ENCODE measurements at regions not wholly inside any gene's neighbourhood (a gene's known extent, or its start where the extent isn't known, plus 50 kb on each side); places are given as distances from the start of the nearest gene placed in this dataset.

DNA sequence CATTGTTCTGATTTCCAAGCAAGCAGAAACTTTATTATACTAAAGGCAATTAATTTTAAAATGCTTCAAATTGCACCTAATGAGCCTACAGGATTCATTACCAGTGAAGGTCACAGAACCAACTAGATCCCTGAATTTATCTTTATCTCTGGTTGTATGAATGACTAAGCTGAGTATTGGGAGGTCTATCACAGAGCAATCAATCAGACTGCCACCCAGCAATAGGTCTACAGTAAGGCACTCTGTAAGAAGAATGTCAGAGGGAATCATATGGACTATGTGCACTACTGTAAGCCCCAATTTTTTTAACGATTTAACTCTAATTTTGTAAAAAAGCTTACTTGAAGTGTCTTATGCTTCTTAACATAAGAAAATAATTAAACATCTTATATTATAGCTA is 707.0 kb downstream of the AMY1C start:
- Histone ChIP-seq H3K27ac (ENCODE audit: extremely low read length, insufficient read depth, low read length) (no peak overlapping the region), H4K20me1 (ENCODE audit: insufficient read depth, low read length) (no peaks in the 10 kb centered on the region), H3K4me3 (replicated peaks in 1 of 3; ENCODE audit: insufficient read depth in 1 of 3, low read depth in 2 of 3, low read length in 3 of 3) (no peak overlapping the region), H3K36me3 (replicated peaks in 1 of 2; ENCODE audit: control insufficient read depth in 1 of 2, insufficient read depth in 2 of 2, low read length in 2 of 2) (no peaks in the 10 kb centered on the region), H3K79me2 (ENCODE audit: insufficient read depth, low read length) (no peaks in the 10 kb centered on the region), H2AFZ (ENCODE audit: low read length) (no peak overlapping the region), H3K9me3 (ENCODE audit: low read length) (peaks cover 80% of the 10 kb centered on the region), H3K4me1 (ENCODE audit: insufficient read depth, low read length) (no peaks in the 10 kb centered on the region), H3K27me3 (ENCODE audit: control insufficient read depth in 1 of 2, insufficient read depth in 2 of 2, low read length in 2 of 2) (no peaks in the 10 kb centered on the region), H3K9ac (ENCODE audit: insufficient read depth, low read depth, low read length) (no peak overlapping the region), H3K4me2 (ENCODE audit: low read depth, low read length) (no peak overlapping the region)
- in situ Hi-C loops (cut with HindIII; ENCODE audit: extremely low pct_ligation_motif_present, low pct_unique_long_range_greater_than_20kb) (no loop called here), intact Hi-C loops (cut with micrococcal nuclease; ENCODE audit: unreplicated experiment) (no loop called here)
- ATAC-seq (no peak), FAIRE-seq (no peak), DNase-seq (ENCODE audit: low spot score) (no peak)
- TF ChIP-seq PHF8 (CRISPR knock-in tag; IDR thresholded peaks at IDR 0.05) = no peak
- TF ChIP-seq HHEX (CRISPR knock-in tag; IDR thresholded peaks at IDR 0.05) = no peak
- TF ChIP-seq, protein P1, sequence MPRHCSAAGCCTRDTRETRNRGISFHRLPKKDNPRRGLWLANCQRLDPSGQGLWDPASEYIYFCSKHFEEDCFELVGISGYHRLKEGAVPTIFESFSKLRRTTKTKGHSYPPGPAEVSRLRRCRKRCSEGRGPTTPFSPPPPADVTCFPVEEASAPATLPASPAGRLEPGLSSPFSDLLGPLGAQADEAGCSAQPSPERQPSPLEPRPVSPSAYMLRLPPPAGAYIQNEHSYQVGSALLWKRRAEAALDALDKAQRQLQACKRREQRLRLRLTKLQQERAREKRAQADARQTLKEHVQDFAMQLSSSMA (CRISPR knock-in tag; IDR thresholded peaks at IDR 0.05) = no peak
- TF ChIP-seq CHD4 (IDR thresholded peaks at IDR 0.05; ENCODE audit: borderline replicate concordance, low read length) = no peak
- TF ChIP-seq, protein P2, sequence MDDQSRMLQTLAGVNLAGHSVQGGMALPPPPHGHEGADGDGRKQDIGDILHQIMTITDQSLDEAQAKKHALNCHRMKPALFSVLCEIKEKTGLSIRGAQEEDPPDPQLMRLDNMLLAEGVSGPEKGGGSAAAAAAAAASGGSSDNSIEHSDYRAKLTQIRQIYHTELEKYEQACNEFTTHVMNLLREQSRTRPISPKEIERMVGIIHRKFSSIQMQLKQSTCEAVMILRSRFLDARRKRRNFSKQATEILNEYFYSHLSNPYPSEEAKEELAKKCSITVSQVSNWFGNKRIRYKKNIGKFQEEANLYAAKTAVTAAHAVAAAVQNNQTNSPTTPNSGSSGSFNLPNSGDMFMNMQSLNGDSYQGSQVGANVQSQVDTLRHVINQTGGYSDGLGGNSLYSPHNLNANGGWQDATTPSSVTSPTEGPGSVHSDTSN (CRISPR knock-in tag; IDR thresholded peaks at IDR 0.05; ENCODE audit: borderline replicate concordance) = no peak
- no peak for TF ChIP-seq ZFP36 (IDR thresholded peaks at IDR 0.05; ENCODE audit: borderline replicate concordance, low read depth, low read length, partially characterized antibody)
- TF ChIP-seq, protein P3, sequence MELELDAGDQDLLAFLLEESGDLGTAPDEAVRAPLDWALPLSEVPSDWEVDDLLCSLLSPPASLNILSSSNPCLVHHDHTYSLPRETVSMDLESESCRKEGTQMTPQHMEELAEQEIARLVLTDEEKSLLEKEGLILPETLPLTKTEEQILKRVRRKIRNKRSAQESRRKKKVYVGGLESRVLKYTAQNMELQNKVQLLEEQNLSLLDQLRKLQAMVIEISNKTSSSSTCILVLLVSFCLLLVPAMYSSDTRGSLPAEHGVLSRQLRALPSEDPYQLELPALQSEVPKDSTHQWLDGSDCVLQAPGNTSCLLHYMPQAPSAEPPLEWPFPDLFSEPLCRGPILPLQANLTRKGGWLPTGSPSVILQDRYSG (CRISPR knock-in tag; IDR thresholded peaks at IDR 0.05) = no peak
- TF ChIP-seq ZNF7 (CRISPR knock-in tag; IDR thresholded peaks at IDR 0.05) = no peak
- TF ChIP-seq RFX3 (CRISPR knock-in tag; IDR thresholded peaks at IDR 0.05) = no peak
- no peak for TF ChIP-seq PPARG (CRISPR knock-in tag; conservative IDR thresholded peaks at IDR 0.05)
- TF ChIP-seq ZNF33B (CRISPR knock-in tag; IDR thresholded peaks at IDR 0.05) = no peak
- TF ChIP-seq ARID2 (CRISPR knock-in tag; IDR thresholded peaks at IDR 0.05; ENCODE audit: borderline replicate concordance) = no peak
- TF ChIP-seq IRX3 (CRISPR knock-in tag; IDR thresholded peaks at IDR 0.05; ENCODE audit: borderline replicate concordance, low read depth) = no peak
- no peak for TF ChIP-seq ZNF891 (CRISPR knock-in tag; IDR thresholded peaks at IDR 0.05)
- TF ChIP-seq, protein P4, sequence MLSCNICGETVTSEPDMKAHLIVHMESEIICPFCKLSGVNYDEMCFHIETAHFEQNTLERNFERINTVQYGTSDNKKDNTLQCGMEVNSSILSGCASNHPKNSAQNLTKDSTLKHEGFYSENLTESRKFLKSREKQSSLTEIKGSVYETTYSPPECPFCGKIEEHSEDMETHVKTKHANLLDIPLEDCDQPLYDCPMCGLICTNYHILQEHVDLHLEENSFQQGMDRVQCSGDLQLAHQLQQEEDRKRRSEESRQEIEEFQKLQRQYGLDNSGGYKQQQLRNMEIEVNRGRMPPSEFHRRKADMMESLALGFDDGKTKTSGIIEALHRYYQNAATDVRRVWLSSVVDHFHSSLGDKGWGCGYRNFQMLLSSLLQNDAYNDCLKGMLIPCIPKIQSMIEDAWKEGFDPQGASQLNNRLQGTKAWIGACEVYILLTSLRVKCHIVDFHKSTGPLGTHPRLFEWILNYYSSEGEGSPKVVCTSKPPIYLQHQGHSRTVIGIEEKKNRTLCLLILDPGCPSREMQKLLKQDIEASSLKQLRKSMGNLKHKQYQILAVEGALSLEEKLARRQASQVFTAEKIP (CRISPR knock-in tag; IDR thresholded peaks at IDR 0.05; ENCODE audit: borderline replicate concordance) = no peak
- no peak for TF ChIP-seq ZNF101 (CRISPR knock-in tag; IDR thresholded peaks at IDR 0.05; ENCODE audit: borderline replicate concordance, low read depth)
- 27% methylated on average over 1 of the region's 1 CpG for WGBS (ENCODE audit: low lambda C conversion rate)
- POLR2A ChIA-PET = no interaction called here
- no TSS peak for BruUV-seq (replicated peaks)
- CTCF ChIA-PET (ENCODE audit: low intra/inter-chr PET ratio, low total read pairs) = no interaction called here
